Neural crest cell (in vitro differentiated cells): ENCODE measurements at regions not wholly inside any gene's neighbourhood (a gene's known extent, or its start where the extent isn't known, plus 50 kb on each side); places are given as distances from the start of the nearest gene placed in this dataset.

Source experiments
- DNase-seq: peaks from one replicate; pipeline ENCODE4 v3.0.0; 2021; ENCODE audit warnings: low read depth, mixed read lengths, low spot score
- H3K27ac Mint-ChIP-seq: one replicate; pipeline ENCODE4 v1.8.0; 2021; ENCODE audit warnings: mild to moderate bottlenecking, mixed read lengths; ENCODE audit not compliant: unreplicated experiment
- H3K27me3 Mint-ChIP-seq: 2 replicates; pipeline ENCODE4 v1.8.0; 2021; ENCODE audit warnings: low read depth, mild to moderate bottlenecking, mixed read lengths
- H3K36me3 Mint-ChIP-seq: 2 replicates; pipeline ENCODE4 v1.8.0; 2021; ENCODE audit warnings: low read depth, mild to moderate bottlenecking, mixed read lengths
- H3K4me1 Mint-ChIP-seq: 2 replicates; pipeline ENCODE4 v1.8.0; 2021; ENCODE audit warnings: mixed read lengths
- H3K4me3 Mint-ChIP-seq: one replicate; pipeline ENCODE4 v1.8.0; 2021; ENCODE audit warnings: mild to moderate bottlenecking, mixed read lengths
- H3K9me3 Mint-ChIP-seq: 2 replicates; pipeline ENCODE4 v1.8.0; 2021; ENCODE audit warnings: mixed read lengths
- CTCF ChIP-seq: fragments of 200-600 bp; sonication (generic); conservative IDR thresholded peaks from 2 replicates; pipeline ENCODE4 v1.5.0; 2021; ENCODE audit warnings: antibody characterized with exemption, mild to moderate bottlenecking

GRCh38 chr2:33859176-33859575, 260.1 kb upstream of the FAM98A start:
- no peak overlapping the region for H3K4me3 Mint-ChIP-seq
- peaks cover 9% of the 10 kb centered on the region for H3K4me1 Mint-ChIP-seq
- H3K27ac Mint-ChIP-seq, result no peak overlapping the region
- DNase-seq, result no peak
- H3K27me3 Mint-ChIP-seq, result no peaks in the 10 kb centered on the region
- H3K9me3 Mint-ChIP-seq, result peaks cover 19% of the 10 kb centered on the region
- TF ChIP-seq CTCF, result no peak
- H3K36me3 Mint-ChIP-seq, result no peaks in the 10 kb centered on the region

- no peak for TF ChIP-seq CTCF
- H3K4me3 Mint-ChIP-seq, result no peak overlapping the region
- H3K4me1 Mint-ChIP-seq, result no peaks in the 10 kb centered on the region
- H3K9me3 Mint-ChIP-seq, result peaks cover 22% of the 10 kb centered on the region
- peaks cover 9% of the 10 kb centered on the region for H3K36me3 Mint-ChIP-seq
- H3K27ac Mint-ChIP-seq, result no peak overlapping the region
- H3K27me3 Mint-ChIP-seq, result no peaks in the 10 kb centered on the region
- DNase-seq, result no peak
These were observed 249.4 kb upstream of the FAM98A start for GRCh38 chr2:33848486-33848885.

- H3K27ac Mint-ChIP-seq, result no peak overlapping the region
These were observed 240.7 kb upstream of the FAM98A start for GRCh38 chr2:33839791-33840190.

GRCh38 chr2:33836628-33837027, 237.5 kb upstream of the FAM98A start:
- Mint-ChIP-seq H3K36me3 (no peaks in the 10 kb centered on the region), H3K4me1 (no peaks in the 10 kb centered on the region), H3K4me3 (no peak overlapping the region), H3K27me3 (no peaks in the 10 kb centered on the region), H3K9me3 (no peaks in the 10 kb centered on the region), H3K27ac (no peak overlapping the region)
- DNase-seq, result no peak
- TF ChIP-seq CTCF, result no peak

More at GRCh38 chr2:33839791-33840190, 240.7 kb upstream of the FAM98A start:
- TF ChIP-seq CTCF, result no peak
- Mint-ChIP-seq H3K9me3 (no peaks in the 10 kb centered on the region), H3K4me3 (no peak overlapping the region), H3K4me1 (no peaks in the 10 kb centered on the region), H3K36me3 (no peaks in the 10 kb centered on the region), H3K27me3 (no peaks in the 10 kb centered on the region)
- no peak for DNase-seq

GRCh38 chr2:33835911-33836310, 236.8 kb upstream of the FAM98A start:
- no peak for TF ChIP-seq CTCF
- Mint-ChIP-seq H3K9me3 (no peaks in the 10 kb centered on the region), H3K36me3 (no peaks in the 10 kb centered on the region), H3K4me1 (no peaks in the 10 kb centered on the region), H3K27me3 (no peaks in the 10 kb centered on the region), H3K4me3 (no peak overlapping the region), H3K27ac (no peak overlapping the region)
- DNase-seq, result no peak

- Mint-ChIP-seq H3K9me3 (peaks cover 9% of the 10 kb centered on the region), H3K36me3 (no peaks in the 10 kb centered on the region), H3K27me3 (no peaks in the 10 kb centered on the region), H3K27ac (no peak overlapping the region), H3K4me1 (no peaks in the 10 kb centered on the region), H3K4me3 (no peak overlapping the region)
- TF ChIP-seq CTCF, result no peak
- DNase-seq, result no peak
These were observed 223.9 kb upstream of the FAM98A start for GRCh38 chr2:33822964-33823363.
